ENCODE measurements at regions not wholly inside any gene's neighbourhood (a gene's known extent, or its start where the extent isn't known, plus 50 kb on each side); places are given as distances from the start of the nearest gene placed in this dataset.

DNA sequence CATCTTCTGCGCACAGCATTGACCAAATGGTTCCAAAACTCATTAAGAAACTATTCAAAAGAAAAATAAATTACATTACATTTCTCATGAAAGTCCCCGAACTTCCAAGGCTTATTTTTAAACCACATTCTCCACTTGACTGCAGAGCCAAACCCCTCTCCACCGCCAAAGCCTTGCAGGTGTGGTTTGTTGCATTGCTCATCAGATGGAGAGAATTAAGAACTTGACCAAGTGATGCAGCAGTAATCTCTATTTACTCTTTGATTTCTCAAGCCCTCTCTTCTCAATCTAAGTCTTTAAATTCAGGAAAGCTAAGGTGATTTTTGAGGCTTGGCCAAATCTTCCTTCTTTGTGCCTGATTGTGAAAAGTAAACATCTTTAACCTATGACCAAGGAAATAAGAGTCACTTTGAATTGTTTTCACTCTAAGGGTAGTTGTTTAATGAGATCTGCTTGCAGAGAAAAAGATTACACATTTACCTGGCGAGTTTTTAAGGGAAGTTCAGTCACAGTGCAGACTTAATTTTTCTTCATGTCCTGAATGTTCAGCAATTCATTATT is 290.5 kb upstream of the ITGA1 start:
- TF ChIP-seq, protein P1, sequence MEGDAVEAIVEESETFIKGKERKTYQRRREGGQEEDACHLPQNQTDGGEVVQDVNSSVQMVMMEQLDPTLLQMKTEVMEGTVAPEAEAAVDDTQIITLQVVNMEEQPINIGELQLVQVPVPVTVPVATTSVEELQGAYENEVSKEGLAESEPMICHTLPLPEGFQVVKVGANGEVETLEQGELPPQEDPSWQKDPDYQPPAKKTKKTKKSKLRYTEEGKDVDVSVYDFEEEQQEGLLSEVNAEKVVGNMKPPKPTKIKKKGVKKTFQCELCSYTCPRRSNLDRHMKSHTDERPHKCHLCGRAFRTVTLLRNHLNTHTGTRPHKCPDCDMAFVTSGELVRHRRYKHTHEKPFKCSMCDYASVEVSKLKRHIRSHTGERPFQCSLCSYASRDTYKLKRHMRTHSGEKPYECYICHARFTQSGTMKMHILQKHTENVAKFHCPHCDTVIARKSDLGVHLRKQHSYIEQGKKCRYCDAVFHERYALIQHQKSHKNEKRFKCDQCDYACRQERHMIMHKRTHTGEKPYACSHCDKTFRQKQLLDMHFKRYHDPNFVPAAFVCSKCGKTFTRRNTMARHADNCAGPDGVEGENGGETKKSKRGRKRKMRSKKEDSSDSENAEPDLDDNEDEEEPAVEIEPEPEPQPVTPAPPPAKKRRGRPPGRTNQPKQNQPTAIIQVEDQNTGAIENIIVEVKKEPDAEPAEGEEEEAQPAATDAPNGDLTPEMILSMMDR (IDR thresholded peaks at IDR 0.05; ENCODE audit: low read depth, low read length, missing control alignments) = no peak
- in situ Hi-C loops (cut with HindIII; ENCODE audit: low sequenced_read_pairs) = no loop called here
- DNase-seq (ENCODE audit: low read depth) = no peak
- H3K4me3 ChIP-seq (ENCODE audit: low read depth, low read length) = no peak overlapping the region

DNA sequence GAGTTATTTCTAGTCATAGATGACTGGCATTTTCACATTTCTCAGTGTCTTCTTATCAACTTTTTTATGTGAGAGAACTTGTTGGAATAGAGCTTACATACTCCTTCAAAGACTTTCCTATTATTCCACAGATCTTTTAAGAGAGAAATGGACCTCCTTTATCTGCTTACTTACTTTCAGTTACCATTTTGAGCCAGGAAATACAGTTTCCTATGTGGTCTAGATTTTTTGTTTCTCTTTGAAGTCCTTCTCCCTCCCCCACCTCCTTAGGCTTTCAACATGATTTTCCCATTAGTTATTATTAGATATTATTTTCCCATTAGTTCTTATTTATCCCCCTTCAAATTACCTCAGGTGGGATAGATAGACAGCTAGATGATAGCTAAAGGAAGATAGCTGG is 289.1 kb upstream of the ITGA1 start:
- in situ Hi-C loops (cut with HindIII; ENCODE audit: low sequenced_read_pairs) = no loop called here
- no peak overlapping the region for H3K4me3 ChIP-seq (ENCODE audit: low read depth, low read length)
- TF ChIP-seq, protein P1 (IDR thresholded peaks at IDR 0.05; ENCODE audit: low read depth, low read length, missing control alignments) = no peak
- DNase-seq (ENCODE audit: low read depth) = no peak

DNA sequence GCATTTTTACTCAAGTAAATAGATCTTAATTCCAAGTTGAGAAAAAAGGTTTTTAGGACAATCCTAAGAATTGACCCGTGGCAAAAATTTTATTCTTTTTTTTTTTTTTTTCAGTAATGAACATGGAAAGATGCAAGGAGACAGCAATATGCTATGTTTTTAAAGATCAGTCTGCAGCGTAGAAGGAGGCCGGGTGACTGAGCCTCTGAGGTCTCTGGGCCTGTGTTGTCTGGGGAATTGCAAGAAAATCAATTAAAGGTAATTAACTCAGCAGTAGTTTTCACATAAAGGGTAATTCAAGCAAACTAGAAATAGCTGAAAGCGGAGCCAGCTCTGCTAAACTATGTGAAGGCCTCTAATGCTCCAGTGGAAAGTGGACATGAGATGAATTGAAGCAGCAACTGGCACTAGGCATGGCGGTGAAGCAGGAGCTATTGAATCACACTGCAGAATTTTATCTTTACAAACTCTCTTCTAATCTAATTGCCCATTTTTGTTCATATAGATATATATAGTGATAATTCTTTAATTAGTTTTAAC is 285.2 kb upstream of the ITGA1 start:
- TF ChIP-seq, protein P1 (IDR thresholded peaks at IDR 0.05; ENCODE audit: low read depth, low read length, missing control alignments) = no peak
- no peak for DNase-seq (ENCODE audit: low read depth)
- H3K4me3 ChIP-seq (ENCODE audit: low read depth, low read length) = no peak overlapping the region
- in situ Hi-C loops (cut with HindIII; ENCODE audit: low sequenced_read_pairs) = no loop called here

DNA sequence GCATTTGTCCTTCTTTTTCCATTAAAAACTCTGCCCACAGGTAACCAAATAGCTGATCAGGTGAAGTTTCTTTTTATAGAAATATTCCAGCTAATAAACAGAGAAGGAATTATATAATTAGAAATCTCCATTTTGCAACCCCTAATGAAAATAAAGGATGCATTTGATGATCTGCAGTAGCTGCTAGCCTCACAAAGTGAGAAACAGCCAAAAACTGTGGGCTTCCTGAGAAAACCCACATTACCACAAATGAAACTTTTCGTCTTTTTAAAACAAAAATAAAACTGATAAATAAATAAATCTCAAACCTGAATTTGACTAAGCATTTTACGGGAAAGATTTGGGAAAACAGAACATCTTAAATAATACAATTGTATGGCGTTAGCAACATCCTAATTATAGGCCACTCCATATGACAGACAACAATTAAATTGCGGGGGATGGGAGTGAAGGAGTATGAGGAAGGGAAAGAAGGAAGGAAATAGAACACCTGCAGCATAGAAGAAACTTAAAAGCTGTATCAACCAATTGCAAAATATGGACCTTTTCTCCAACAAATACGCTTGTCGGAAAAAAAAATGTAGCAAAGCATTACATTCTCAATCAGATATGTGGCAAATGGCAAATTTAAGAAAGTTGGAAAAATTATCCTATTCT is 283.0 kb upstream of the ITGA1 start:
- no peak for DNase-seq (ENCODE audit: low read depth)
- TF ChIP-seq, protein P1 (IDR thresholded peaks at IDR 0.05; ENCODE audit: low read depth, low read length, missing control alignments) = no peak
- in situ Hi-C loops (cut with HindIII; ENCODE audit: low sequenced_read_pairs) = no loop called here
- H3K4me3 ChIP-seq (ENCODE audit: low read depth, low read length) = no peak overlapping the region

DNA sequence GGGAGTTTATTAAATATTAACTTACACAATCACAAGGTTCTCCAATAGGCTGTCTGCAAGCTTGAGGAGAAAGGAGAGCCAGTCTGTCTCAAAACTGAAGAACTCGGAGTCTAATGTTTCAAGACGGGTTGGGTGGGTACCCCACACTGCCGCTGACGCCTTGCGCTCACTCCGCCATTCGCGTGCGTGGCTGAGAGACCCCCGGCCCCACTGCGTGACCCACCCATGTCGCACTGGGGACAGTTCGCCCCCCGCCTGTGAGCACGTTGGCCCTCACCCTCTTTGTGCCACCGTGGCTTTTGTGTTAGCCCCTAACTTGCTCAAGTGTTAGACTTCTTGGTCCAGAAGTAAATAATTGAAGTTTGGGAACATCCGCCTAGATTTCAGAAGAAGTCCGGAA is 270.0 kb upstream of the ITGA1 start:
- in situ Hi-C loops (cut with HindIII; ENCODE audit: low sequenced_read_pairs) = no loop called here
- H3K4me3 ChIP-seq (ENCODE audit: low read depth, low read length) = no peak overlapping the region
- DNase-seq (ENCODE audit: low read depth) = no peak
- TF ChIP-seq, protein P1 (IDR thresholded peaks at IDR 0.05; ENCODE audit: low read depth, low read length, missing control alignments) = no peak

DNA sequence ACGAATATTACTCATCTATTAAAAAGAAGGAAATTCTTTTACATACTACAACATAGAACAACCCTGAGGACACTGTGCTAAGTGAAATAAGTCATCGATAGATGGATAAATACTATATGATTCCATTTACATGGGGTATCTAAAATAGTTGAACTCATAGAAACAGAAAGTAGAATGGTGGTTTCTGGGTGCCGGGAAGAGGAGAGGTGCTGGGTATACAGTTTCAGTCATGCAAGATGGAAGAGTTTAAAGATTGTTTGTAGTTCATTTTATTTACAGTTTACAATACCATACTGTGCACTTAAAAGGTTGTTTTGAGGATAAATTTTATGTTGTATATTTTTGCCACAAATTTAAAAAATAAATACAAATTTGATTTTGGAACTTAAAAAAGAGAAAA is 267.5 kb upstream of the ITGA1 start:
- in situ Hi-C loops (cut with HindIII; ENCODE audit: low sequenced_read_pairs) = no loop called here
- H3K4me3 ChIP-seq (ENCODE audit: low read depth, low read length) = no peak overlapping the region
- TF ChIP-seq, protein P1 (IDR thresholded peaks at IDR 0.05; ENCODE audit: low read depth, low read length, missing control alignments) = no peak
- no peak for DNase-seq (ENCODE audit: low read depth)
